A549 (cell line): ENCODE measurements at regions not wholly inside any gene's neighbourhood (a gene's known extent, or its start where the extent isn't known, plus 50 kb on each side); places are given as distances from the start of the nearest gene placed in this dataset.

Experiments used
- ATAC-seq, 2 experiments: fragments of 200-7000 bp in 1 of 2; fragments of >200 bp in 1 of 2; cut with Nextera tagmentation in 1 of 2; cut with Tn5 transposase in 1 of 2; 3 replicates each; pipeline versions ENCODE4 v1.8.0 to v1.9.1; 2018 to 2020; ENCODE audit warnings: mild to moderate bottlenecking in 1 of 2, moderate library complexity in 1 of 2
- CTCF ChIA-PET: fragments of 300-600 bp; sonication (Branson Sonifier 250); formaldehyde crosslinking; extraction: SDS; loops from one replicate; lab custom pipeline; 2021; ENCODE audit warnings: antibody characterized with exemption, inconsistent platforms; lab: Yijun Ruan, JAX
- POLR2A ChIA-PET: fragments of 350-600 bp; formaldehyde crosslinking; extraction: SDS; loops from one replicate; lab custom pipeline; 2021; ENCODE audit warnings: antibody characterized with exemption, inconsistent platforms; lab: Yijun Ruan, JAX
- DNase-seq, 2 experiments: peaks; one replicate each; pipeline versions ENCODE4 v3.0.0 to v3.0.0-alpha.2; 2011 to 2016; ENCODE audit warnings: low read depth in 1 of 2, low spot score in 1 of 2
- FAIRE-seq: peaks from 2 replicates; lab custom pipeline; 2011; peaks lifted over from hg19 to GRCh38; lab: Jason Lieb, UNC
- H3K27ac ChIP-seq, 2 experiments: fragments of >200 bp; sonication (Bioruptor Twin); formaldehyde crosslinking; 3 replicates each; pipeline ENCODE4 v1.5.1; 2016 to 2017
- H3K4me1 ChIP-seq: fragments of >200 bp; sonication (Bioruptor Twin); formaldehyde crosslinking; 3 replicates; pipeline ENCODE4 v1.6.1; 2016
- H3K4me2 ChIP-seq: fragments of >200 bp; sonication (Bioruptor Twin); formaldehyde crosslinking; 3 replicates; pipeline ENCODE4 v1.6.1; 2016
- H3K4me3 ChIP-seq: fragments of >200 bp; sonication (Bioruptor Twin); formaldehyde crosslinking; 3 replicates; pipeline ENCODE4 v1.5.1; 2016
- H3K9me3 ChIP-seq: fragments of >200 bp; sonication (Bioruptor Twin); formaldehyde crosslinking; 3 replicates; pipeline ENCODE4 v1.6.1; 2016
- BHLHE40 ChIP-seq: IDR thresholded peaks from 2 replicates; pipeline ENCODE4 v1.6.1; 2012; ENCODE audit warnings: low read depth, low read length, inconsistent platforms
- CEBPB ChIP-seq, 2 experiments: fragments of >200 bp in 1 of 2; sonication (Bioruptor Twin) in 1 of 2; formaldehyde crosslinking in 1 of 2; IDR thresholded peaks; 2 replicates each; pipeline ENCODE4 v1.6.1; 2012 to 2016
- CHD2 ChIP-seq: fragments of 150-350 bp; IDR thresholded peaks from 2 replicates; pipeline ENCODE4 v1.6.1; 2014; ENCODE audit warnings: low read length; ENCODE audit not compliant: partially characterized antibody
- CHD4 ChIP-seq: fragments of 200-600 bp; sonication (generic); IDR thresholded peaks from 2 replicates; pipeline ENCODE4 v1.6.1; 2016; ENCODE audit warnings: antibody characterized with exemption, mild to moderate bottlenecking, borderline replicate concordance
- EP300 ChIP-seq, 2 experiments: fragments of >200 bp; sonication (Bioruptor Twin); formaldehyde crosslinking; IDR thresholded peaks; 2 replicates in 1 of 2; 3 replicates in 1 of 2; pipeline ENCODE4 v1.6.1; 2016 to 2017
- ESRRA ChIP-seq: fragments of 150-350 bp; IDR thresholded peaks from 2 replicates; pipeline ENCODE4 v1.6.1; 2014; ENCODE audit warnings: mild to moderate bottlenecking, low read length, borderline replicate concordance
- FOXS1 ChIP-seq: fragments of 250-450 bp; sonication (Bioruptor Pico); IDR thresholded peaks from 2 replicates; pipeline ENCODE4 v1.5.0; 2020; ENCODE audit warnings: mild to moderate bottlenecking, moderate library complexity
- GATA3 ChIP-seq: IDR thresholded peaks from 2 replicates; pipeline ENCODE4 v1.6.1; 2012; ENCODE audit warnings: borderline replicate concordance
- HOXA7 ChIP-seq: fragments of 250-450 bp; sonication (Bioruptor Pico); IDR thresholded peaks from 2 replicates; pipeline ENCODE4 v1.5.0; 2020; ENCODE audit warnings: mild to moderate bottlenecking, moderate library complexity
- KDM1A ChIP-seq: fragments of 200-600 bp; sonication (generic); IDR thresholded peaks from 2 replicates; pipeline ENCODE4 v1.6.1; 2016; ENCODE audit warnings: low read depth, mild to moderate bottlenecking
- MAZ ChIP-seq: fragments of 150-350 bp; IDR thresholded peaks from 2 replicates; pipeline ENCODE4 v1.6.1; 2014; ENCODE audit warnings: antibody characterized with exemption, low read depth, low read length, borderline replicate concordance
- NPAS2 ChIP-seq: fragments of 250-450 bp; sonication (Bioruptor Pico); IDR thresholded peaks from 2 replicates; pipeline ENCODE4 v1.8.0; 2022; ENCODE audit warnings: mild to moderate bottlenecking, moderate library complexity, borderline replicate concordance
- POLR2AphosphoS2 ChIP-seq: conservative IDR thresholded peaks from 2 replicates; pipeline ENCODE4 v1.6.1; 2012; ENCODE audit warnings: low read length, improper control_type of control experiment, inconsistent platforms
- RAD21 ChIP-seq, 2 experiments: fragments of >200 bp in 1 of 2; sonication (Bioruptor Twin) in 1 of 2; formaldehyde crosslinking in 1 of 2; IDR thresholded peaks in 1 of 2; conservative IDR thresholded peaks in 1 of 2; 2 replicates in 1 of 2; 3 replicates in 1 of 2; pipeline ENCODE4 v1.6.1; 2012 to 2018; ENCODE audit warnings: inconsistent platforms in 1 of 2
- RARB ChIP-seq: fragments of 250-450 bp; sonication (Bioruptor Pico); IDR thresholded peaks from 2 replicates; pipeline ENCODE4 v1.8.0; 2021; ENCODE audit warnings: mild to moderate bottlenecking, moderate library complexity
- RFX5 ChIP-seq: fragments of 450-650 bp; IDR thresholded peaks from 2 replicates; pipeline ENCODE4 v1.7.1; 2014; ENCODE audit warnings: antibody characterized with exemption, mild to moderate bottlenecking, moderate library complexity
- RNF2 ChIP-seq: fragments of 200-600 bp; sonication (generic); IDR thresholded peaks from 2 replicates; pipeline ENCODE4 v1.6.1; 2016; ENCODE audit warnings: low read depth, mild to moderate bottlenecking, antibody characterized with exemption, moderate library complexity, borderline replicate concordance
- TP53 ChIP-seq: fragments of 250-450 bp; sonication (Bioruptor Pico); IDR thresholded peaks from 2 replicates; pipeline ENCODE4 v1.5.0; 2021; ENCODE audit warnings: mild to moderate bottlenecking, moderate library complexity
- ZC3H11A ChIP-seq: fragments of 450-650 bp; IDR thresholded peaks from 2 replicates; pipeline ENCODE4 v1.6.1; 2014; ENCODE audit warnings: antibody characterized with exemption, mild to moderate bottlenecking
- WGBS: methylation state at CpG from one replicate; pipeline ENCODE4 v1.1.6; 2017; ENCODE audit errors: missing lambda C conversion rate; 5-methylcytosine and 5-hydroxymethylcytosine counted together
- TF ChIP-seq, protein P1 (sequence below): fragments of >200 bp; sonication (Bioruptor Twin); formaldehyde crosslinking; IDR thresholded peaks from 2 replicates; pipeline ENCODE4 v1.6.1; 2016
- TF ChIP-seq, protein P2 (sequence below): fragments of 250-450 bp; sonication (Bioruptor Pico); IDR thresholded peaks from 2 replicates; pipeline ENCODE4 v1.5.0; 2021; ENCODE audit warnings: mild to moderate bottlenecking, moderate library complexity, borderline replicate concordance
- TF ChIP-seq, protein P3 (sequence below): fragments of 150-350 bp; IDR thresholded peaks from 2 replicates; pipeline ENCODE4 v1.6.1; 2014; ENCODE audit warnings: low read depth, mild to moderate bottlenecking, low read length
- TF ChIP-seq, protein P4 (sequence below): fragments of >200 bp; sonication (Bioruptor Twin); formaldehyde crosslinking; IDR thresholded peaks from 3 replicates; pipeline ENCODE4 v1.5.1; 2016
- TF ChIP-seq, protein P5 (sequence below): IDR thresholded peaks from 2 replicates; pipeline ENCODE4 v1.6.1; 2012

DNA sequence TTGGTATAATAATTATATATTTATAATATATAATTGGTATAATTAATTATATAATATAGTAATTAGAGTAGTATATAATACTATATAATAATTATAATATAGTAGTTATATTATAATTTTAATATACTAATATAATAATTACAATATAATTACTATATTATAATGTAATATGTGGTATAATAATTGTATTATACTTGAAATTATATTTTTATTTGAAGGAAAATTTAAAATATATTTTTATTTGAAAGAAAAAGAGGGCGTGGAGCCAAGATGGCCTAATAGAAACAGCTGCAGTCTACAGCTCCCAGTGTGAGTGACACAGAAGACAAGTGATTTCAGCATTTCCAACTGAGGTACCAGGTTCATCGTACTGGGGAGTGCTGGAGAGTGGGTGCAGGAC, 365.9 kb downstream of the MMUT start:
- ChIA-PET POLR2A (no interaction called here), CTCF (no interaction called here)
- TF ChIP-seq EP300 (IDR thresholded peaks at IDR 0.05) (no peak), RARB (CRISPR knock-in tag) (no peak), BHLHE40 (no peak), RFX5 (no peak), KDM1A (no peak), CEBPB (IDR thresholded peaks at IDR 0.05) (no peak), HOXA7 (CRISPR knock-in tag) (no peak), ZC3H11A (no peak), GATA3 (no peak), FOXS1 (CRISPR knock-in tag) (no peak), NPAS2 (no peak), CHD2 (no peak), MAZ (no peak), RAD21 (conservative IDR thresholded peaks at IDR 0.05 in 1 of 2, IDR thresholded peaks at IDR 0.05 in 1 of 2) (no peak), CHD4 (no peak)
- TF ChIP-seq, protein P1, sequence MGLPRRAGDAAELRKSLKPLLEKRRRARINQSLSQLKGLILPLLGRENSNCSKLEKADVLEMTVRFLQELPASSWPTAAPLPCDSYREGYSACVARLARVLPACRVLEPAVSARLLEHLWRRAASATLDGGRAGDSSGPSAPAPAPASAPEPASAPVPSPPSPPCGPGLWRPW: no peak
- TF ChIP-seq, protein P2, sequence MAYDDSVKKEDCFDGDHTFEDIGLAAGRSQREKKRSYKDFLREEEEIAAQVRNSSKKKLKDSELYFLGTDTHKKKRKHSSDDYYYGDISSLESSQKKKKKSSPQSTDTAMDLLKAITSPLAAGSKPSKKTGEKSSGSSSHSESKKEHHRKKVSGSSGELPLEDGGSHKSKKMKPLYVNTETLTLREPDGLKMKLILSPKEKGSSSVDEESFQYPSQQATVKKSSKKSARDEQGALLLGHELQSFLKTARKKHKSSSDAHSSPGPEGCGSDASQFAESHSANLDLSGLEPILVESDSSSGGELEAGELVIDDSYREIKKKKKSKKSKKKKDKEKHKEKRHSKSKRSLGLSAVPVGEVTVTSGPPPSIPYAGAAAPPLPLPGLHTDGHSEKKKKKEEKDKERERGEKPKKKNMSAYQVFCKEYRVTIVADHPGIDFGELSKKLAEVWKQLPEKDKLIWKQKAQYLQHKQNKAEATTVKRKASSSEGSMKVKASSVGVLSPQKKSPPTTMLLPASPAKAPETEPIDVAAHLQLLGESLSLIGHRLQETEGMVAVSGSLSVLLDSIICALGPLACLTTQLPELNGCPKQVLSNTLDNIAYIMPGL (CRISPR knock-in tag): no peak
- TF ChIP-seq, protein P3, sequence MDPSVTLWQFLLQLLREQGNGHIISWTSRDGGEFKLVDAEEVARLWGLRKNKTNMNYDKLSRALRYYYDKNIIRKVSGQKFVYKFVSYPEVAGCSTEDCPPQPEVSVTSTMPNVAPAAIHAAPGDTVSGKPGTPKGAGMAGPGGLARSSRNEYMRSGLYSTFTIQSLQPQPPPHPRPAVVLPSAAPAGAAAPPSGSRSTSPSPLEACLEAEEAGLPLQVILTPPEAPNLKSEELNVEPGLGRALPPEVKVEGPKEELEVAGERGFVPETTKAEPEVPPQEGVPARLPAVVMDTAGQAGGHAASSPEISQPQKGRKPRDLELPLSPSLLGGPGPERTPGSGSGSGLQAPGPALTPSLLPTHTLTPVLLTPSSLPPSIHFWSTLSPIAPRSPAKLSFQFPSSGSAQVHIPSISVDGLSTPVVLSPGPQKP: no peak
- TF ChIP-seq, protein P4, sequence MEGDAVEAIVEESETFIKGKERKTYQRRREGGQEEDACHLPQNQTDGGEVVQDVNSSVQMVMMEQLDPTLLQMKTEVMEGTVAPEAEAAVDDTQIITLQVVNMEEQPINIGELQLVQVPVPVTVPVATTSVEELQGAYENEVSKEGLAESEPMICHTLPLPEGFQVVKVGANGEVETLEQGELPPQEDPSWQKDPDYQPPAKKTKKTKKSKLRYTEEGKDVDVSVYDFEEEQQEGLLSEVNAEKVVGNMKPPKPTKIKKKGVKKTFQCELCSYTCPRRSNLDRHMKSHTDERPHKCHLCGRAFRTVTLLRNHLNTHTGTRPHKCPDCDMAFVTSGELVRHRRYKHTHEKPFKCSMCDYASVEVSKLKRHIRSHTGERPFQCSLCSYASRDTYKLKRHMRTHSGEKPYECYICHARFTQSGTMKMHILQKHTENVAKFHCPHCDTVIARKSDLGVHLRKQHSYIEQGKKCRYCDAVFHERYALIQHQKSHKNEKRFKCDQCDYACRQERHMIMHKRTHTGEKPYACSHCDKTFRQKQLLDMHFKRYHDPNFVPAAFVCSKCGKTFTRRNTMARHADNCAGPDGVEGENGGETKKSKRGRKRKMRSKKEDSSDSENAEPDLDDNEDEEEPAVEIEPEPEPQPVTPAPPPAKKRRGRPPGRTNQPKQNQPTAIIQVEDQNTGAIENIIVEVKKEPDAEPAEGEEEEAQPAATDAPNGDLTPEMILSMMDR: no peak
- 64% methylated on average over 2 of the region's 2 CpGs for WGBS
- no peak overlapping the region for H3K4me3 ChIP-seq
- no peaks in the 10 kb centered on the region for H3K4me1 ChIP-seq
- H3K27ac ChIP-seq: no peak overlapping the region
- no peak for ATAC-seq
- no peak overlapping the region for H3K4me2 ChIP-seq
- FAIRE-seq: no peak
- H3K9me3 ChIP-seq: no peaks in the 10 kb centered on the region
- DNase-seq: no peak

DNA sequence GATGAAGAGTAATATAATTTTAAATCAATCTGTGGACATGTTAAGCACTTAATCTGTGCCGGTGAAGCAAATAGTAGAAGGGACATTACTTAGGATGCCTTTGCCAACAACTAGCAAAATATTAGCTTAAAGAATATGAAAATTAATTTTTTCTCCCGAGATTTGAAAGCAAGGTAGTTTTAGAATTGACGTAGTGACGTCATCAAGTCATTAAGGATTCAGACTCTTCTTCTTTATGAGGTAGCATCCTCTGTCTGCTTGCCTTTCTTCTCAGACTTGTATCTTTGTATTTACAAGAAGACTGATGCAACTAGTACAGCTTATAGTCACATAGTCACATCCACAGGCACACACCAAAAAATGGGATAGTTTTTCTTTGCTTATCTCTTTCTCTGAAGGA, 374.4 kb downstream of the MMUT start:
- FAIRE-seq (no peak), ATAC-seq (no peak)
- Histone ChIP-seq H3K9me3 (no peaks in the 10 kb centered on the region), H3K4me3 (no peak overlapping the region), H3K4me1 (no peaks in the 10 kb centered on the region)
- WGBS: 71% methylated on average over 4 of the region's 4 CpGs
- POLR2A ChIA-PET: no interaction called here
- TF ChIP-seq ESRRA: no peak
- TF ChIP-seq TP53 (CRISPR knock-in tag): no peak
- no peak for TF ChIP-seq POLR2AphosphoS2
- TF ChIP-seq RFX5: no peak
- TF ChIP-seq, protein P5, sequence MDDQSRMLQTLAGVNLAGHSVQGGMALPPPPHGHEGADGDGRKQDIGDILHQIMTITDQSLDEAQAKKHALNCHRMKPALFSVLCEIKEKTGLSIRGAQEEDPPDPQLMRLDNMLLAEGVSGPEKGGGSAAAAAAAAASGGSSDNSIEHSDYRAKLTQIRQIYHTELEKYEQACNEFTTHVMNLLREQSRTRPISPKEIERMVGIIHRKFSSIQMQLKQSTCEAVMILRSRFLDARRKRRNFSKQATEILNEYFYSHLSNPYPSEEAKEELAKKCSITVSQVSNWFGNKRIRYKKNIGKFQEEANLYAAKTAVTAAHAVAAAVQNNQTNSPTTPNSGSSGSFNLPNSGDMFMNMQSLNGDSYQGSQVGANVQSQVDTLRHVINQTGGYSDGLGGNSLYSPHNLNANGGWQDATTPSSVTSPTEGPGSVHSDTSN: no peak
- TF ChIP-seq RNF2: no peak
- TF ChIP-seq, all 56 proteins: peak for 0
- H3K4me2 ChIP-seq: no peak overlapping the region
- no peak overlapping the region for H3K27ac ChIP-seq
- CTCF ChIA-PET: no interaction called here
- no peak for DNase-seq
